Mucosa of rectum (tissue), 2 donors: ENCODE measurements at regions not wholly inside any gene's neighbourhood (a gene's known extent, or its start where the extent isn't known, plus 50 kb on each side); places are given as distances from the start of the nearest gene placed in this dataset.

Experiments
- H3K27ac ChIP-seq, 2 donors: one replicate each; pipeline ENCODE4 v1.7.0; 2013; ENCODE audit warnings: inconsistent platforms in 2 of 2, low read depth in 2 of 2, low read length in 2 of 2
- H3K27me3 ChIP-seq, 2 donors: one replicate each; pipeline ENCODE4 v1.7.0; 2013; ENCODE audit warnings: low read length in 2 of 2; ENCODE audit not compliant: control insufficient read depth in 2 of 2, insufficient read depth in 2 of 2
- H3K36me3 ChIP-seq, 2 donors: one replicate each; pipeline ENCODE4 v1.7.0; 2013; ENCODE audit warnings: low read length in 2 of 2; ENCODE audit not compliant: control insufficient read depth in 2 of 2, insufficient read depth in 2 of 2
- H3K4me1 ChIP-seq, 2 donors: one replicate each; pipeline ENCODE4 v1.7.0; 2013; ENCODE audit warnings: low read length in 2 of 2, mild to moderate bottlenecking in 1 of 2; ENCODE audit not compliant: control insufficient read depth in 2 of 2, insufficient read depth in 2 of 2
- H3K4me3 ChIP-seq, 2 donors: one replicate each; pipeline ENCODE4 v1.7.0; 2013; ENCODE audit warnings: low read length in 2 of 2
- H3K9ac ChIP-seq, 2 donors: one replicate each; pipeline ENCODE4 v1.7.0; 2013; ENCODE audit warnings: low read length in 2 of 2, low read depth in 1 of 2, mild to moderate bottlenecking in 1 of 2
- H3K9me3 ChIP-seq, 2 donors: one replicate each; pipeline ENCODE4 v1.7.0; 2013; ENCODE audit warnings: low read length in 2 of 2; ENCODE audit not compliant: control insufficient read depth in 2 of 2
- donor health status: healthy.
- donor health status: Normal muscosa, but diverticular disease.

DNA sequence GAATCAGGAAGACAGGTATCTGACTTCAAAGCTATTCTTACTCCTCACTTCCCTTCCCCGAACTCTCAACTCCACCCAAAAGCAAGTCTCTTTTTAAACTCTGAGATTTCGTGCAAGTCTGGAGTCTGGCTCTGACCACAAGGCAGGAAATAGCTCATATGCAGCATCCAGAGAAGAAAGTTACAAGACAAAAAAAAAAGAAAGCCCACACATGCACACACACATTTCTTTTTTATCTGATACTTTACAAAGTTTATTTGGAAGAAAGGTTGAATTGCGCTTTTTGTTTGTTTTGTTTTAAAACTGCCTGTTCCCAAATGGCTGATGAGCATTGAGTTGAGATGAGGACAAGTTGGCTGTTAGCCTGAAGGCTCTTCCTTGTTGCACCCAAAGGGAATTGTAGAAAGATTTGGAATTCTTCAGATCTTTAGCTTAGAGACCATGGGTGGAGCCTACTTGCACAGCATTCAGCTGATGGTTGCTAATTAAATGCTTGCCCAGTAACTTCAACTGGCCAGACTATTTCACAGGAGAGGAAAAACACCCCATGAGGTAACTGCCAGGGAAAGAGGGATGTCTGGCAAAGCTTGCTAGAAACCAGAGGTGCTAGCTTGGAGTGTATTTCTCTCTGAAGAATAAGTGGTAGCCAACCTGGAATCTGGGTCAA, 490.3 kb downstream of the TTLL7 start:
- H3K4me1 ChIP-seq, result no peaks in the 10 kb centered on the region
- no peaks in the 10 kb centered on the region for H3K9me3 ChIP-seq
- H3K4me3 ChIP-seq, result no peak overlapping the region
- H3K27ac ChIP-seq, result no peak overlapping the region
- H3K9ac ChIP-seq, result no peak overlapping the region
- H3K27me3 ChIP-seq, result no peaks in the 10 kb centered on the region
- H3K36me3 ChIP-seq, result no peaks in the 10 kb centered on the region

DNA sequence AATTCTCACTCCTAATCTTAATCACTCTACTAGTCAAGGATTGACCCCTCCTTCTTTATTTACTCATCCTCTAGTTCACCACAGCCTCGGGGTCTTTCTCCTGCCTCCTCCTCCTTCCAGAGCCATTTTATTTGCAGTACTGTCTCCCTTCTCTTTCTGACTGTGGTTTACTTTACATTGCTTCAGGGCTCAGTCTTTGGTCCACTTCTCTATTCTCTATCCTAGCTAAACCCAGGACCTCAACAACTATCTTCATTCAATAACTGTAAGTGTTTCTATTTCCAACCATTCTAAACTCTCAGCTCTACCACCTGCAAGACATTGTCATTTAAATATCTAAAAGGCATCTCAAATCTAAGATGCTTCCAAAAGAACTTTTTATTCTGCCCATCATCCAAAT, 493.8 kb downstream of the TTLL7 start:
- no peak overlapping the region for H3K4me3 ChIP-seq
- H3K27ac ChIP-seq, result no peak overlapping the region
- H3K9me3 ChIP-seq, result no peaks in the 10 kb centered on the region
- H3K27me3 ChIP-seq, result no peaks in the 10 kb centered on the region
- H3K36me3 ChIP-seq, result no peaks in the 10 kb centered on the region
- H3K9ac ChIP-seq, result no peak overlapping the region
- no peaks in the 10 kb centered on the region for H3K4me1 ChIP-seq

DNA sequence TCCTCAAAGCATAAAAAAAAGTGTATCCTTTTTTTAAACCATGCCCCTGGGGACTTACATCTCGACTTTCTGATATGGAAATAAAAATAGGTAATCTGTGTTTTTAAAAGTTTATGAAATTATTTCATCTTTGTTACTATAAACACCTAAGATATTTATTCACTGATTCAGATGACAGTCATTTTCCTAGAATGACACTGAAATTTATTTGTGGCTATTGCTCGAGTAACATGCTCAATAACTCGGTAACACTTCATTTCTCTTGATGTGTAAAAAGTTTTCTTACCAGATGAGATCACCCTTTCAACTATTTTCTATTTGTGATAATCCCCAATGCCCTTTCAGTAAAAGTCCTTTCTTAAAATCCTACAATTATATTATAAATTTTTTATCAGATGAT, 495.8 kb downstream of the TTLL7 start:
- Histone ChIP-seq H3K4me3 (no peak overlapping the region), H3K36me3 (no peaks in the 10 kb centered on the region), H3K9me3 (no peaks in the 10 kb centered on the region), H3K9ac (no peak overlapping the region), H3K27ac (no peak overlapping the region), H3K4me1 (no peaks in the 10 kb centered on the region), H3K27me3 (no peaks in the 10 kb centered on the region)

DNA sequence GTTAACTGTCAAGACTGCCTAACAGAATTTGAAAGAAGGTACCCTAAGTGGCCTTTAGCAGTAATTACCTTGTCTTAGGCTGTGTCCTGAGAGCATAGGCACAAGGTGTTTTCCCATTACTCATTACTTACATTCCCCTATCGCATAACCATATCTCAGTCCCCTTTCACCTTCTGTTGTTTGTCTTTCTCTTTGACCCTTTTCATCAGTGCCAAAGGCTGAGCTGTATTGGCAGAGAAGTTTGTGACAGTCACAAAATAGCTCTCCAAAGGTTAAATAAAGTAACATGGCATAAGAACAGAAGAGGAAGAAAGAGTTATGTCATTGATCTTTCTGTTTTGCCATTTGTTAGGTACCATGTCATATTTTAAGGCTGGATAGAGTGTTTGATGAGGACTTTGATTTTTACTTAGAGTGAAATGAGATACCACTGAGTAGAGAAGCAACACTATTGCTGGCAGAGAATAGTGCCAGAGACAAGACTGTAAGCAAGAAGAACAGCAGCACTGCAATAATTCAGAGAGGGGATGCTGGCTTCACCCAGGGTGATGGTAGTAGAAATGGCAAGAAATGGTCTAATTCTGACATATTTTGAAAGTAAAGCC, 497.8 kb downstream of the TTLL7 start:
- Histone ChIP-seq H3K4me3 (no peak overlapping the region), H3K4me1 (no peaks in the 10 kb centered on the region), H3K36me3 (no peaks in the 10 kb centered on the region), H3K27ac (no peak overlapping the region), H3K27me3 (no peaks in the 10 kb centered on the region), H3K9me3 (no peaks in the 10 kb centered on the region), H3K9ac (no peak overlapping the region)

DNA sequence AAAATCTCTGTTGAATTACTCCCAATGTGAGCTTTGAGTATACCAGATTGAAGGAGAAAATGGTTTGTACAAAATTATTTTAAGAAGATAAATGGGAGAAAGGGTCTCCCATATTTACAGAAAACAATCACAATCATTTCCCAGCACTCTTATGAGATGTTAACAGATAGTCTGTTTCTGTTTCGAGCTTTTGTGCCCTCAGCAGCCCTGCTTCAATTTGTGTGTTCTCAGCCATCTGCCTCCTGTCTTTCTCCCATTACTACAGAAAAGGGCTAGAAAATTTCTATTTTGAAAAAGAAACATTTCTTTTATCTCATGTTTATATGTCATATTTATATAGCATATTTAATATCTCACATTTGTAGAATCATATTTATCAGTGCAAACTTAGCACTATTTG, 498.4 kb downstream of the TTLL7 start:
- H3K27me3 ChIP-seq, result no peaks in the 10 kb centered on the region
- no peak overlapping the region for H3K27ac ChIP-seq
- H3K36me3 ChIP-seq, result no peaks in the 10 kb centered on the region
- no peaks in the 10 kb centered on the region for H3K4me1 ChIP-seq
- H3K9me3 ChIP-seq, result no peaks in the 10 kb centered on the region
- no peak overlapping the region for H3K9ac ChIP-seq
- no peak overlapping the region for H3K4me3 ChIP-seq

DNA sequence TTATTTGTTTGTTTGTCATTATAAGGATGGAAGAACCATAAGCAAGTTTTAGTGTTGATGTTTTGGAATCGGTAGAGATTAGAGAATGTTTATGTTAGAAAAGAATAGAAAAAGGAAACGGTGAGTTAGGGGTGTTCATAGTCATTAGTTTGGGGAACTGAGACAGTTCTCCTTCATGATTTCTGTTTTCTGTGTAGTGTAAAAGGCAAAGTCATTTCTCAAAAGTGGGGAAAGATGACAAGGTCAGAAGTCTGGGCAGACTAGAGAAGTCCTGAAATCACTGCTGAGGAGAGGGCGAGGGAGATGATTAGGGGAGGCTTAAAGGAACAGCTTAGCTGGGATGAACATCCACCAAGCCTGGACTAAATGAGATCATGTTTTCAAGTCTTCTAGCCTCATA, 498.9 kb downstream of the TTLL7 start:
- Histone ChIP-seq H3K4me1 (no peaks in the 10 kb centered on the region), H3K27me3 (no peaks in the 10 kb centered on the region), H3K36me3 (no peaks in the 10 kb centered on the region), H3K9me3 (no peaks in the 10 kb centered on the region), H3K27ac (no peak overlapping the region), H3K9ac (no peak overlapping the region), H3K4me3 (no peak overlapping the region)

DNA sequence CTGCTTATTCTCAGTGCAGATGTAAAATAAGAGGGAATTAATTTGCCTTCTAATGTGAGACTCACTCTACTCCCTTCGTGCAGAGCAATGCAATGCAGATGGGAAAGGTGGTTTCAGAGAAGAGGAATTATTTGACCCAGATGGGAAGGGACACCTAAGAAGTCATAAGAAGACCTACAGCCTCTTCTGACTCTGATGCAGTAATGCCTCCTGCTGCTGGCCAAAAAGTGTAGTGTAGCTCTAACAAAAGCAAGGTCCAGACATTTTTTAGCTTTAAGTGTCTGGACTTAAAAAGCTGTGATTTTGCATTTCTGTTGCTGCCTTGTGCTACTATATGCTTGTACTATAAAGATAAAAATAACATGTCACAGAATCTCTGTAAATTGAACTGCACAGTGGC, 501.4 kb downstream of the TTLL7 start:
- Histone ChIP-seq H3K27me3 (no peaks in the 10 kb centered on the region), H3K9me3 (no peaks in the 10 kb centered on the region), H3K4me1 (no peaks in the 10 kb centered on the region), H3K27ac (no peak overlapping the region), H3K4me3 (no peak overlapping the region), H3K9ac (no peak overlapping the region), H3K36me3 (no peaks in the 10 kb centered on the region)

DNA sequence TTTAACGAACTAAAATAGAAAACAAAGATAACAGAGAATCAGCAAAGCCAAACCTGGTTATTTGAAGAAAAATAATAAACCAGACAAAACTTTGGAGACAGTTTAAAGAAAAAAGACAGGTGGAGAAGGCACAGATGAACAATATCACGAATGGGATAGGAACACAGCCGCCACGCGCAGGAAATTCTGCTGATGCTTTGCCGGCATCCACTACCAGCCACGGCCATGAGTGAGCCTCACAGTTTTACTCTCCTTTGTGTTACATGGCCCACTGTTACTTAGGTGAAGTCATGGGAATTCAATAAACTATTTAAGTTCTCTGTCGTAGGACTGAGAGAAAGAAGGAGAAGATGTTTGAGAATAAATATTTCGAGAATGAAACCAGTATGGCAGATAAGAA, 503.4 kb downstream of the TTLL7 start:
- Histone ChIP-seq H3K9me3 (no peaks in the 10 kb centered on the region), H3K27me3 (no peaks in the 10 kb centered on the region), H3K36me3 (no peaks in the 10 kb centered on the region), H3K9ac (no peak overlapping the region), H3K4me1 (no peaks in the 10 kb centered on the region), H3K4me3 (no peak overlapping the region), H3K27ac (no peak overlapping the region)

DNA sequence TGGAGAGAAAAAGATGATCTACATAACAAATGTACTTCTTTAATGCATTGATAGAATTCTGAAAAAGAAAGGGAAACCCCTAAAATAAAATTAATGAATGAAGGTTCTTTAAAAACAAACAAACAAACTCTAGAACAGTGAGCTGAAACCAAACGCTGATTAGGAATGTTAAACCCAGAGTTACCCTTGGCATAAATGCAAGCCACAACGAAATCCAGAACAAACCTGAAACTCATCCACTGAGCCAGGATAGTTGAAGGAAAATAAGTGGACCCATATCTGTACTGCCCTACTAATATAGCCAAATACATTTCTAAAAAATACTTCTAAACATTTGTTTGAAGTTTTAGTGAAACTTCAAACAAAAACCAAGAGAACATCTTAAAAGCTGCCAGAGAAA, 505.3 kb downstream of the TTLL7 start:
- Histone ChIP-seq H3K27ac (no peak overlapping the region), H3K9ac (no peak overlapping the region), H3K4me3 (no peak overlapping the region), H3K36me3 (no peaks in the 10 kb centered on the region), H3K9me3 (no peaks in the 10 kb centered on the region), H3K4me1 (no peaks in the 10 kb centered on the region), H3K27me3 (no peaks in the 10 kb centered on the region)

DNA sequence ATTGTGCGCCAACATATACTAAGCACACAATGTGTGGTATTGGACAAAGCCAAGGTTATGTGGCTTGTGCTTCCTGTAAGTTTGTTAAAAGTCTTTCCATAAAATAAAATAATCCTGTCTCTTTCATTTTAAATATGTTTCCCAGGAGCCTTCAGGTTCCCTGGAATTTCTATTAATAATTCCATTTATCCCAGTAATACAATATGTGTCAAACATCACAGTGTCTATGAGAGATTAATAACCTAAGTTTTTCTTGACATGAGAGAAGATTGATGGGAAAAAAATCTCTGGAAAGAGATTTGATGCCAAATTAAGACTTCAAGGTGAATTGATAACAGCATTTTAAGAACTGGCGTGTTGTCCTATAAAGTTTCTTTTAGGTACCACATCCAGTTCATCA, 507.0 kb downstream of the TTLL7 start:
- Histone ChIP-seq H3K36me3 (no peaks in the 10 kb centered on the region), H3K4me3 (no peak overlapping the region), H3K27ac (no peak overlapping the region), H3K9ac (no peak overlapping the region), H3K9me3 (no peaks in the 10 kb centered on the region), H3K4me1 (no peaks in the 10 kb centered on the region), H3K27me3 (no peaks in the 10 kb centered on the region)
